Tibial artery (tissue), 4 donors: ENCODE measurements at regions not wholly inside any gene's neighbourhood (a gene's known extent, or its start where the extent isn't known, plus 50 kb on each side); places are given as distances from the start of the nearest gene placed in this dataset.

ENCODE experiments used
- DNase-seq, 2 donors: peaks; one replicate each; pipeline ENCODE4 v3.0.0-alpha.2; 2019
- H3K27ac ChIP-seq, 2 donors: fragments of 200-600 bp; sonication (generic) in 1 of 2; 1 replicate in 1 of 2; 2 replicates in 1 of 2; pipeline ENCODE4 v1.5.1; 2018 to 2019; ENCODE audit warnings: mild to moderate bottlenecking in 1 of 2
- H3K27me3 ChIP-seq, 2 donors: fragments of 200-600 bp; sonication (generic) in 1 of 2; one replicate each; pipeline versions ENCODE4 v1.5.1 to v1.6.0; 2016 to 2019
- H3K36me3 ChIP-seq, 3 donors: fragments of 200-600 bp; sonication (generic) in 2 of 3; one replicate each; pipeline ENCODE4 v1.5.1; 2016 to 2019; ENCODE audit warnings: mild to moderate bottlenecking in 2 of 3
- H3K4me1 ChIP-seq, 4 donors: fragments of 200-600 bp; sonication (generic) in 2 of 4; 1 replicate in 3 of 4; 2 replicates in 1 of 4; pipeline ENCODE4 v1.5.1; 2016 to 2019
- H3K4me3 ChIP-seq, 2 donors: fragments of 200-600 bp; sonication (generic) in 1 of 2; 1 replicate in 1 of 2; 2 replicates in 1 of 2; pipeline ENCODE4 v1.5.1; 2018 to 2019; ENCODE audit warnings: mild to moderate bottlenecking in 2 of 2
- H3K9me3 ChIP-seq, 3 donors: fragments of 200-600 bp; sonication (generic) in 1 of 3; one replicate each; pipeline ENCODE4 v1.5.1; 2016 to 2019
- CTCF ChIP-seq, 2 experiments: fragments of 200-600 bp in 1 of 2; fragments of 450-650 bp in 1 of 2; IDR thresholded peaks; one replicate each; pipeline ENCODE4 v1.5.1; 2017 to 2019; ENCODE audit warnings: antibody characterized with exemption in 2 of 2, mild to moderate bottlenecking in 1 of 2, moderate library complexity in 1 of 2
- intact Hi-C: fragments of 100-400 bp; cut with DNase I; formaldehyde crosslinking; loops from one replicate; pipeline ENCODE4 v1.15.0; 2023; ENCODE audit warnings: low total_unique reads

- no peak overlapping the region for H3K4me3 ChIP-seq
- H3K27me3 ChIP-seq: no peaks in the 10 kb centered on the region
- no peak overlapping the region for H3K27ac ChIP-seq
- H3K36me3 ChIP-seq: peaks cover 0 to 4% (median 0%) of the 10 kb centered on the region in 3 donors
- TF ChIP-seq CTCF (IDR thresholded peaks at IDR 0.05): no peak
- no peak for DNase-seq
- no peaks in the 10 kb centered on the region for H3K4me1 ChIP-seq
- peaks cover 4 to 13% (median 7%) of the 10 kb centered on the region in 3 donors for H3K9me3 ChIP-seq
- intact Hi-C loops: no loop called here
Measured at GRCh38 chr20:40978761-40979160, 49.9 kb upstream of the TOP1 start.
